Neutrophil (primary cell): ENCODE measurements at regions not wholly inside any gene's neighbourhood (a gene's known extent, or its start where the extent isn't known, plus 50 kb on each side); places are given as distances from the start of the nearest gene placed in this dataset.

ENCODE experiments used
- H3K27ac ChIP-seq: fragments of 200-600 bp; sonication (generic); 2 replicates; pipeline ENCODE4 v1.5.1; 2016; ENCODE audit warnings: mild to moderate bottlenecking, moderate library complexity
- H3K27me3 ChIP-seq: fragments of 200-600 bp; sonication (generic); 2 replicates; pipeline ENCODE4 v1.6.0; 2016; ENCODE audit warnings: mild to moderate bottlenecking
- H3K36me3 ChIP-seq: fragments of 200-600 bp; sonication (generic); 2 replicates; pipeline ENCODE4 v1.5.1; 2017
- H3K4me1 ChIP-seq, 2 experiments: fragments of 200-600 bp in 1 of 2; sonication (generic) in 1 of 2; 1 replicate in 1 of 2; 2 replicates in 1 of 2; pipeline versions ENCODE4 v1.5.1 to v1.6.1; 2013 to 2016; ENCODE audit warnings: low read depth in 1 of 2, low read length in 1 of 2, mild to moderate bottlenecking in 1 of 2, moderate library complexity in 1 of 2; ENCODE audit not compliant: control insufficient read depth in 1 of 2, insufficient read depth in 1 of 2
- H3K4me3 ChIP-seq, 2 experiments: fragments of 200-600 bp in 1 of 2; sonication (generic) in 1 of 2; 1 replicate in 1 of 2; 2 replicates in 1 of 2; pipeline ENCODE4 v1.5.1; 2013 to 2016; ENCODE audit warnings: low read depth in 1 of 2, low read length in 1 of 2, mild to moderate bottlenecking in 1 of 2, moderate library complexity in 1 of 2
- H3K9me3 ChIP-seq: fragments of 200-600 bp; sonication (generic); 2 replicates; pipeline ENCODE4 v1.5.1; 2016
- CTCF ChIP-seq: fragments of 200-600 bp; sonication (generic); IDR thresholded peaks from 2 replicates; pipeline ENCODE4 v1.5.1; 2016; ENCODE audit warnings: antibody characterized with exemption

DNA sequence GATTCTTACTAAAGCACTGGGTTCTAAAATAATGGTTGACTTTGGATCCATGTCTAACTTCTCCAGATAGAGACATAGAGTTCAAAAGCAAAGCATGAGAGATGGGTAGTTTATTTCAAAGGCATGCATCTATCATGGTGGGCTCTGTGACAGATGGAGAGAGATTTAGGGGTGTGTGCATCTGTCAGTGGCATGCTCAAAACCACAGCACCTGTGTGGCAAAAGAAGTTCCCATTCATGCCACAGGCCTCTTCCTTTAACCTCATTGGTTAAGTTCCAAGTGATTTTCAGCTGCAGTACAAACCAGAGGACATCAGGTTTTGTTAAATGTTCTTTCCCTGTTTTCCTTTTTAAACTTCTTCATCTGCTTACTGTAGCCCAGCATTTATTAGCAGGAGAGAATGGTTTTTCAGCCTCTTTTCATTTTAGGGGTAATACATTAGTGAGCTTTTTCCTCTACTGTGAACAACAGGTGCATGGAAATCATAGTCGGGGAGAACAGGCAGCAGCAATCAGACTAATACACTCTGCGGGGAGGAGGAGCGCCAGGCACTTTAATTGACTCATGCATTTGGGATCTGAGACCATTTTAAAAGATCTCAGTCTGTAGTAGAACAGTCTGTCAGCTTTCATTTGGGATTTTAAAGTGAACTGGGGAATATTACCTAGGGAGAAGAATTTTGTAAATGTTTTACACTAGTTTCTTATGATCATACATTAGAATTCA, 52.4 kb upstream of the UPP2 start:
- Histone ChIP-seq H3K27ac (no peak overlapping the region), H3K4me1 (peaks cover 15 to 34% of the 10 kb centered on the region in 2 experiments), H3K9me3 (no peaks in the 10 kb centered on the region), H3K36me3 (no peaks in the 10 kb centered on the region), H3K4me3 (no peak overlapping the region), H3K27me3 (no peaks in the 10 kb centered on the region)
- no peak for TF ChIP-seq CTCF

DNA sequence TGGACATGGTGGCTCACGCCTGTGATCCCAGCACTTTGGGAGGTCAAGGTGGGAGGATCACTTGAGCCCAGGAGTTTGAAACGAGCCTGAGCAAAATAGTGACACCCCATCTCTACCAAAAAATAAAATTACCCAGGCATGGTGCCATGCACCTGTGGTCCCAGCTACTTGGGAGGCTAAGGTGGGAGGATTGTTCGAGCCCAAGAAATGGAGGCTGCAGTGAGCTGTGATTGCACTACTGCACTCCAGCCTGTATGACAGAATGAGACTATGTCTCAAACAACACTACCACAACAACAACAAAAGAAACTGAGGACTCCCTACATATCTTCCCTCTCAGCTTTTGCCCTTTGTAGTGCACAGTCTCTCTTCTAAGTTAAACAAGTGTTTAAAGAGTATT, 53.3 kb upstream of the UPP2 start:
- no peaks in the 10 kb centered on the region for H3K27me3 ChIP-seq

DNA sequence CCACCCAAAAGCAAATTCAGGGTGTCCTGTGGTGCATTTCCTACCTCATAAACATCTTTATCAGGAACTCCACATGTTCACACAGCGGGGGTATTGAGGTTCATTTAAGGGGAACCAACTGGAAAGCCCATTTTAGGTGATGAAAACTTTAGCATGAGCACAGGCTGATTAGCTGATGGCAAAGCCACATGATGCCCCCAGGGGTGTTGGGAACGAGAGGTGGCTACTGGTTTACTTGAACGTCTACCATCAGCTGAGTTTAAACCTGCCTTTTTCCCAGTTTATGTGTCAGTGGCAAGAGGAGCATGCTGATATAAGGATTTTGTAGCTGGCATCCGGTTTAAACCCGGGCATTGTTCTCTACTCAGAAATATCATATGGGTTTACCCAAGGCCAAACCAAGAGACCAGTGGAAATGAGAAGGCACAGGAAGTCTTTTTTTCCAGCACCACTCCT, 54.5 kb upstream of the UPP2 start:
- H3K27me3 ChIP-seq, result no peaks in the 10 kb centered on the region
- H3K27ac ChIP-seq, result peak overlapping the region; percentile 68
- TF ChIP-seq CTCF, result no peak
- H3K4me1 ChIP-seq, result peaks cover 15 to 52% of the 10 kb centered on the region in 2 experiments
- H3K9me3 ChIP-seq, result no peaks in the 10 kb centered on the region
- no peak overlapping the region for H3K4me3 ChIP-seq
- no peaks in the 10 kb centered on the region for H3K36me3 ChIP-seq

More for the DNA sequence above, 53.3 kb upstream of the UPP2 start:
- Histone ChIP-seq H3K27ac (no peak overlapping the region), H3K4me3 (no peak overlapping the region), H3K36me3 (no peaks in the 10 kb centered on the region), H3K4me1 (peaks cover 15 to 40% of the 10 kb centered on the region in 2 experiments), H3K9me3 (no peaks in the 10 kb centered on the region)
- TF ChIP-seq CTCF, result no peak

GRCh38 chr2:158046121-158046880, 55.4 kb upstream of the UPP2 start:
- H3K4me1 ChIP-seq, result peaks cover 15 to 53% of the 10 kb centered on the region in 2 experiments
- no peaks in the 10 kb centered on the region for H3K36me3 ChIP-seq
- H3K9me3 ChIP-seq, result no peaks in the 10 kb centered on the region
- peak overlapping the region; percentile 68 for H3K27ac ChIP-seq
- H3K27me3 ChIP-seq, result no peaks in the 10 kb centered on the region
- TF ChIP-seq CTCF, result no peak
- H3K4me3 ChIP-seq, result no peak overlapping the region

DNA sequence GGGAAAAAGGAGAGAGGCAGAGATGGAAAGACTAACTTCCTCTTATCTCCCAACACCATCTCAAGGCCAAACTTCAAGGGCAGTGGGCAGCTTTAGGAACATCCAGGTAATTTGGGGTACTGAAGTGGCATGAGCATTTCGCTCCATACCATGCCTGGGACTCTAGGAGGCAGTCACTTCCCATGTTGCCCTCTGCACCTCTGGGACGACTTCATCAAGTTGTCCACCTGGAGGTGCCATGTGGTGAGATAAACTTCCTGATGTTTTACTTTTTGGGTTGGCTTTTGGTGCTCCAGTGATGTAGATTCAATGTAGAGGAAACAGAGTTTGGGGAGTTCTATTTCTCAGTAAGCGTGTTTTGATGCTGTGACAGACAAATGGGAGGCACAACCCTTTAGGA, 56.3 kb upstream of the UPP2 start:
- Histone ChIP-seq H3K36me3 (no peaks in the 10 kb centered on the region), H3K9me3 (no peaks in the 10 kb centered on the region), H3K27ac (peak overlapping the region; percentile 68), H3K4me1 (peaks cover 15 to 53% of the 10 kb centered on the region in 2 experiments), H3K4me3 (no peak overlapping the region), H3K27me3 (no peaks in the 10 kb centered on the region)
- no peak for TF ChIP-seq CTCF
